GOT3 (cell line): ENCODE measurements at regions not wholly inside any gene's neighbourhood (a gene's known extent, or its start where the extent isn't known, plus 50 kb on each side); places are given as distances from the start of the nearest gene placed in this dataset.
"Not testable (repeated sequence)": the region's sequence is repeated elsewhere in the genome, so short reads cannot be mapped to it uniquely, and the experiment has no call there.

Experiments
- DNase-seq: peaks from one replicate; lab custom pipeline; 2025; ENCODE audit warnings: mixed read lengths; lab: John Stamatoyannopoulos, UW

GRCh38 chr3:150328654-150329040 is 79.5 kb upstream of the TSC22D2 start:
- no peak for DNase-seq

GRCh38 chr3:150327678-150328653 is 80.1 kb upstream of the TSC22D2 start:
- no peak for DNase-seq

GRCh38 chr3:150324788-150325187 is 83.3 kb upstream of the TSC22D2 start:
- DNase-seq: no peak

- DNase-seq: no peak
Measured at GRCh38 chr3:150324245-150324644, 83.9 kb upstream of the TSC22D2 start.

- DNase-seq: no peak
Measured at GRCh38 chr3:150323770-150324169, 84.3 kb upstream of the TSC22D2 start.

- DNase-seq: not testable (repeated sequence)
Measured at GRCh38 chr3:150323091-150323490, 85.0 kb upstream of the TSC22D2 start.

- DNase-seq: not testable (repeated sequence)
Measured at GRCh38 chr3:150320971-150321370, 87.1 kb upstream of the TSC22D2 start.

- DNase-seq: peak; percentile 13
Measured at GRCh38 chr3:150319900-150320299, 88.2 kb upstream of the TSC22D2 start.

- DNase-seq: no peak
Measured at GRCh38 chr3:150317469-150317868, 90.6 kb upstream of the TSC22D2 start.

- no peak for DNase-seq
Measured at GRCh38 chr3:150315721-150316120, 92.4 kb upstream of the TSC22D2 start.

- no peak for DNase-seq
Measured at GRCh38 chr3:150314248-150315004, 93.7 kb upstream of the TSC22D2 start.

GRCh38 chr3:150312018-150312657 is 96.0 kb upstream of the TSC22D2 start:
- no peak for DNase-seq

- DNase-seq: no peak
Measured at GRCh38 chr3:150311156-150311555, 96.9 kb upstream of the TSC22D2 start.

GRCh38 chr3:150309557-150309956 is 98.5 kb upstream of the TSC22D2 start:
- DNase-seq: no peak

- DNase-seq: no peak
Measured at GRCh38 chr3:150309257-150309542, 98.9 kb upstream of the TSC22D2 start.

- DNase-seq: no peak
Measured at GRCh38 chr3:150308481-150309256, 99.4 kb upstream of the TSC22D2 start.

GRCh38 chr3:150308037-150308319 is 100.1 kb upstream of the TSC22D2 start:
- no peak for DNase-seq

- no peak for DNase-seq
Measured at GRCh38 chr3:150307311-150308036, 100.6 kb upstream of the TSC22D2 start.

- DNase-seq: no peak
Measured at GRCh38 chr3:150306906-150307305, 101.2 kb upstream of the TSC22D2 start.

GRCh38 chr3:150306083-150306482 is 102.0 kb upstream of the TSC22D2 start:
- no peak for DNase-seq

GRCh38 chr3:150303768-150304167 is 104.3 kb upstream of the TSC22D2 start:
- DNase-seq: no peak
